Endothelial cell of umbilical vein (primary cell): ENCODE measurements at regions not wholly inside any gene's neighbourhood (a gene's known extent, or its start where the extent isn't known, plus 50 kb on each side); places are given as distances from the start of the nearest gene placed in this dataset.

Experiments
- BruUV-seq: library from RNA; stranded (reverse); fragments of 400-500 nt; replicated peaks from 2 replicates; lab custom pipeline; 2021; lab: Mats Ljungman, UMichigan
- CTCF ChIA-PET: fragments of 300-600, 350-600 bp; sonication (Branson Sonifier 250); formaldehyde crosslinking; loops from one replicate; lab custom pipeline; 2021; ENCODE audit warnings: antibody characterized with exemption, inconsistent platforms; lab: Charles Lee
- POLR2A ChIA-PET: fragments of 300-600, 350-600 bp; sonication (Branson Sonifier 250); formaldehyde crosslinking; loops from one replicate; lab custom pipeline; 2021; ENCODE audit warnings: antibody characterized with exemption, inconsistent platforms; lab: Charles Lee
- DNase-seq: peaks from one replicate; pipeline ENCODE4 v3.0.0-alpha.2; 2011; ENCODE audit warnings: low read depth, low spot score
- FAIRE-seq: peaks from 2 replicates; lab custom pipeline; 2011; peaks lifted over from hg19 to GRCh38; lab: Jason Lieb, UNC
- H2AFZ ChIP-seq: 2 replicates; pipeline ENCODE4 v1.6.0; 2012; ENCODE audit warnings: low read depth, low read length, control low read depth, inconsistent platforms
- H3K27ac ChIP-seq: 2 replicates; pipeline ENCODE4 v1.5.1; 2011; ENCODE audit warnings: low read depth, mild to moderate bottlenecking, control low read depth, low read length, moderate library complexity; ENCODE audit not compliant: insufficient read depth
- H3K27me3 ChIP-seq, 2 experiments: 2 replicates each; pipeline versions ENCODE4 v1.6.0 to v1.6.1; 2011; ENCODE audit warnings: low read length in 2 of 2, mixed read lengths in 1 of 2; ENCODE audit not compliant: control insufficient read depth in 2 of 2, insufficient read depth in 2 of 2
- H3K36me3 ChIP-seq, 2 experiments: 2 replicates in 1 of 2; 3 replicates in 1 of 2; pipeline ENCODE4 v1.5.1; 2011; ENCODE audit warnings: low read length in 2 of 2, mild to moderate bottlenecking in 1 of 2, moderate library complexity in 1 of 2; ENCODE audit not compliant: control insufficient read depth in 2 of 2, insufficient read depth in 2 of 2; ENCODE audit errors: extremely low read depth in 1 of 2
- H3K4me1 ChIP-seq: 3 replicates; pipeline ENCODE4 v1.5.1; 2011; ENCODE audit warnings: mild to moderate bottlenecking, low read length; ENCODE audit not compliant: control insufficient read depth, insufficient read depth; ENCODE audit errors: extremely low read depth
- H3K4me2 ChIP-seq: 2 replicates; pipeline ENCODE4 v1.6.1; 2011; ENCODE audit warnings: low read length, control low read depth, mixed read lengths; ENCODE audit not compliant: insufficient read depth
- H3K4me3 ChIP-seq, 3 experiments: fragments of 200-600 bp in 1 of 3; sonication (generic), shearing (Covaris generic) in 1 of 3; replicated peaks in 1 of 3; 2 replicates each; pipeline ENCODE4 v1.5.1; 2011 to 2016; ENCODE audit warnings: control low read depth in 3 of 3, low read length in 3 of 3, mild to moderate bottlenecking in 2 of 3, inconsistent platforms in 1 of 3, low read depth in 1 of 3, moderate library complexity in 1 of 3; ENCODE audit not compliant: insufficient read depth in 1 of 3
- H3K79me2 ChIP-seq: 2 replicates; pipeline ENCODE4 v1.6.0; 2012; ENCODE audit warnings: low read length, inconsistent platforms; ENCODE audit not compliant: control insufficient read depth, insufficient read depth
- H3K9ac ChIP-seq: replicated peaks from 2 replicates; pipeline ENCODE3; 2011; ENCODE audit warnings: low read length, control low read depth; ENCODE audit not compliant: insufficient read depth; ENCODE audit errors: extremely low read depth
- H3K9me1 ChIP-seq: replicated peaks from 3 replicates; pipeline ENCODE4 v1.6.0; 2011; ENCODE audit warnings: mild to moderate bottlenecking, low read length; ENCODE audit not compliant: control insufficient read depth, insufficient read depth; ENCODE audit errors: extremely low read depth
- H3K9me3 ChIP-seq: replicated peaks from 2 replicates; pipeline ENCODE4 v1.5.1; 2012; ENCODE audit warnings: low read length, inconsistent platforms; ENCODE audit not compliant: control insufficient read depth, insufficient read depth
- H4K20me1 ChIP-seq: replicated peaks from 2 replicates; pipeline ENCODE3; 2011; ENCODE audit warnings: mild to moderate bottlenecking, low read length; ENCODE audit not compliant: control insufficient read depth, insufficient read depth; ENCODE audit errors: extremely low read depth
- CTCF ChIP-seq, 2 donors: IDR thresholded peaks; 1 replicate in 1 of 2; 2 replicates in 1 of 2; pipeline ENCODE4 v1.5.1; 2011; ENCODE audit warnings: low read length in 2 of 2, mild to moderate bottlenecking in 2 of 2, moderate library complexity in 2 of 2, control low read depth in 1 of 2, inconsistent platforms in 1 of 2, low read depth in 1 of 2; ENCODE audit not compliant: insufficient read depth in 1 of 2; ENCODE audit errors: extremely low read depth in 1 of 2
- EZH2 ChIP-seq: IDR thresholded peaks from 2 replicates; pipeline ENCODE4 v1.6.1; 2012; ENCODE audit warnings: borderline replicate concordance, low read depth, mild to moderate bottlenecking, moderate library complexity, low read length, inconsistent platforms; ENCODE audit not compliant: severe bottlenecking
- FOS ChIP-seq: IDR thresholded peaks from 2 replicates; pipeline ENCODE4 v1.6.1; 2011; ENCODE audit warnings: mild to moderate bottlenecking, low read length, moderate library complexity, borderline replicate concordance; ENCODE audit not compliant: insufficient read depth
- GATA2 ChIP-seq: IDR thresholded peaks from 2 replicates; pipeline ENCODE4 v1.7.0; 2011; ENCODE audit warnings: low read depth, mild to moderate bottlenecking, moderate library complexity, mixed read lengths, low read length; ENCODE audit not compliant: insufficient read length, insufficient read depth
- JUN ChIP-seq: IDR thresholded peaks from 2 replicates; pipeline ENCODE4 v1.6.1; 2011; ENCODE audit warnings: borderline replicate concordance, low read depth; ENCODE audit not compliant: insufficient read length, insufficient read depth
- MAX ChIP-seq: IDR thresholded peaks from 2 replicates; pipeline ENCODE4 v1.6.1; 2011; ENCODE audit not compliant: insufficient read depth, insufficient read length
- MYC ChIP-seq: IDR thresholded peaks from one replicate; pipeline ENCODE4 v1.6.1; 2011; ENCODE audit warnings: mild to moderate bottlenecking, low read depth, low read length
- POLR2A ChIP-seq: IDR thresholded peaks from 2 replicates; pipeline ENCODE4 v1.6.1; 2012; ENCODE audit warnings: low read depth, mild to moderate bottlenecking, control low read depth, low read length
- POLR2AphosphoS5 ChIP-seq: IDR thresholded peaks from 2 replicates; pipeline ENCODE4 v1.6.1; 2012; ENCODE audit warnings: low read depth, mild to moderate bottlenecking, control low read depth, low read length, moderate library complexity; ENCODE audit not compliant: insufficient read depth
- dilution Hi-C: fragments of 300-500 bp; cut with MboI; formaldehyde crosslinking; loops from one replicate; pipeline ENCODE4 v1.15.0; 2019; ENCODE audit warnings: low sequenced_read_pairs; ENCODE audit not compliant: extremely low pct_ligation_motif_present
- intact Hi-C: fragments of 100-400 bp; cut with micrococcal nuclease; formaldehyde crosslinking; loops from one replicate; pipeline ENCODE4 v1.10.0; 2022

GRCh38 chr2:41701231-41701630 lies 346.6 kb upstream of the PKDCC start:
- no peaks in the 10 kb centered on the region for H3K79me2 ChIP-seq
- DNase-seq (no peak), FAIRE-seq (no peak)
- H3K9me3 ChIP-seq, result no peaks in the 10 kb centered on the region
- no peaks in the 10 kb centered on the region for H3K36me3 ChIP-seq
- no TSS peak for BruUV-seq
- TF ChIP-seq JUN (no peak), POLR2A (no peak), MAX (no peak), EZH2 (no peak), FOS (no peak), POLR2AphosphoS5 (no peak), GATA2 (no peak), CTCF (IDR thresholded peaks at IDR 0.05; ENCODE audit: extremely low read depth in 1 of 2, insufficient read depth in 1 of 2, low read depth in 1 of 2, low read length in 2 of 2) (no peak), MYC (no peak)
- H3K4me1 ChIP-seq, result no peaks in the 10 kb centered on the region
- no peak overlapping the region for H3K9ac ChIP-seq
- H3K4me3 ChIP-seq, result no peak overlapping the region
- dilution Hi-C loops (no loop called here), intact Hi-C loops (no loop called here)
- no peak overlapping the region for H3K27ac ChIP-seq
- POLR2A ChIA-PET, result no interaction called here
- H3K4me2 ChIP-seq, result no peak overlapping the region
- CTCF ChIA-PET, result interaction anchor here (2.2 kb wide), 1 partner anchor 287 kb away, joined by 8 read pairs; no protein-coding TSS in a partner anchor
- no peaks in the 10 kb centered on the region for H4K20me1 ChIP-seq
- no peaks in the 10 kb centered on the region for H3K27me3 ChIP-seq
- H2AFZ ChIP-seq, result no peak overlapping the region
- no peaks in the 10 kb centered on the region for H3K9me1 ChIP-seq
